B cell (primary cell): ENCODE measurements at regions not wholly inside any gene's neighbourhood (a gene's known extent, or its start where the extent isn't known, plus 50 kb on each side); places are given as distances from the start of the nearest gene placed in this dataset.

Source experiments
- ATAC-seq: fragments of 200-7000 bp; cut with Tn5 transposase; one replicate; pipeline ENCODE4 v1.10.0; 2021; ENCODE audit warnings: low read depth, mild to moderate bottlenecking, moderate number of reproducible peaks, moderate library complexity
- CTCF ChIA-PET: fragments of 350-600 bp; sonication (Branson Sonifier 250); formaldehyde crosslinking; loops from one replicate; lab custom pipeline; 2021; ENCODE audit warnings: antibody characterized with exemption, inconsistent platforms; lab: Charles Lee
- POLR2A ChIA-PET: fragments of 350-600 bp; sonication (Branson Sonifier 250); formaldehyde crosslinking; loops from one replicate; lab custom pipeline; 2021; ENCODE audit warnings: antibody characterized with exemption; lab: Charles Lee
- DNase-seq: peaks from one replicate; pipeline ENCODE4 v3.0.0; 2013
- H2AFZ ChIP-seq: 2 replicates; pipeline ENCODE4 v1.6.1; 2012; ENCODE audit warnings: mild to moderate bottlenecking, low read depth, low read length; ENCODE audit not compliant: insufficient read depth, poor library complexity, severe bottlenecking
- H3K27ac ChIP-seq, 2 donors: 1 replicate in 1 of 2; 2 replicates in 1 of 2; pipeline ENCODE4 v1.5.1; 2012 to 2013; ENCODE audit warnings: low read length in 2 of 2, mild to moderate bottlenecking in 2 of 2, moderate library complexity in 1 of 2
- H3K27me3 ChIP-seq, 4 experiments: fragments of 200-600 bp in 1 of 4; sonication (generic) in 1 of 4; replicated peaks in 1 of 4; 1 replicate in 2 of 4; 2 replicates in 2 of 4; pipeline versions ENCODE4 v1.6.1 to v1.7.0; 2013 to 2016; ENCODE audit warnings: low read length in 3 of 4, mild to moderate bottlenecking in 2 of 4, mixed read lengths in 1 of 4, moderate library complexity in 1 of 4; ENCODE audit not compliant: insufficient read depth in 4 of 4, control insufficient read depth in 3 of 4; ENCODE audit errors: control extremely low read depth in 1 of 4
- H3K36me3 ChIP-seq, 2 experiments: replicated peaks in 1 of 2; 1 replicate in 1 of 2; 2 replicates in 1 of 2; pipeline versions ENCODE4 v1.6.1 to v1.7.1; 2013; ENCODE audit warnings: low read length in 1 of 2; ENCODE audit not compliant: insufficient read depth in 2 of 2, control insufficient read depth in 1 of 2; ENCODE audit errors: control extremely low read depth in 1 of 2, extremely low read depth in 1 of 2
- H3K4me1 ChIP-seq, 2 donors: fragments of 200-600 bp in 1 of 2; sonication (generic) in 1 of 2; 1 replicate in 1 of 2; 2 replicates in 1 of 2; pipeline versions ENCODE4 v1.5.1 to v1.6.1; 2013 to 2017; ENCODE audit warnings: low read length in 2 of 2; ENCODE audit not compliant: control insufficient read depth in 2 of 2, insufficient read depth in 2 of 2
- H3K4me2 ChIP-seq: replicated peaks from 2 replicates; pipeline ENCODE3; 2012; ENCODE audit warnings: mild to moderate bottlenecking, low read depth, low read length; ENCODE audit not compliant: poor library complexity, severe bottlenecking
- H3K4me3 ChIP-seq, 5 experiments: fragments of 200-600 bp in 1 of 5; sonication (generic) in 1 of 5; 1 replicate in 3 of 5; 2 replicates in 2 of 5; pipeline versions ENCODE4 v1.5.1 to v1.7.0; 2011 to 2016; ENCODE audit warnings: low read length in 4 of 5, mild to moderate bottlenecking in 4 of 5, low read depth in 2 of 5, control low read depth in 1 of 5, moderate library complexity in 1 of 5; ENCODE audit not compliant: insufficient read depth in 1 of 5; ENCODE audit errors: control extremely low read depth in 1 of 5, extremely low read depth in 1 of 5
- H3K79me2 ChIP-seq: fragments of 200-600 bp; sonication (generic); one replicate; pipeline ENCODE4 v1.6.0; 2016; ENCODE audit warnings: low read length; ENCODE audit not compliant: control insufficient read depth, insufficient read depth
- H3K9ac ChIP-seq: fragments of 200-600 bp; sonication (generic); 2 replicates; pipeline ENCODE4 v1.6.1; 2017; ENCODE audit warnings: mild to moderate bottlenecking, low read length, moderate library complexity
- H3K9me3 ChIP-seq, 3 donors: one replicate each; pipeline versions ENCODE4 v1.6.1 to v1.7.1; 2013; ENCODE audit warnings: low read length in 2 of 3; ENCODE audit not compliant: control insufficient read depth in 2 of 3, insufficient read depth in 1 of 3; ENCODE audit errors: control extremely low read depth in 1 of 3
- H4K20me1 ChIP-seq: 2 replicates; pipeline ENCODE4 v1.6.0; 2012; ENCODE audit warnings: mild to moderate bottlenecking, low read length; ENCODE audit not compliant: insufficient read depth, control insufficient read depth, poor library complexity, severe bottlenecking
- H3K27ac Mint-ChIP-seq: one replicate; pipeline ENCODE4 v1.8.0; 2021; ENCODE audit warnings: mixed read lengths
- H3K27me3 Mint-ChIP-seq: one replicate; pipeline ENCODE4 v1.8.0; 2021; ENCODE audit warnings: mixed read lengths
- H3K4me1 Mint-ChIP-seq: one replicate; pipeline ENCODE4 v1.8.0; 2021; ENCODE audit warnings: mixed read lengths
- H3K4me3 Mint-ChIP-seq: one replicate; pipeline ENCODE4 v1.8.0; 2021; ENCODE audit warnings: mixed read lengths
- H3K9me3 Mint-ChIP-seq: one replicate; pipeline ENCODE4 v1.8.0; 2022; ENCODE audit warnings: mixed read lengths; ENCODE audit not compliant: insufficient read depth
- EZH2 ChIP-seq: IDR thresholded peaks from 2 replicates; pipeline ENCODE4 v1.6.1; 2012; ENCODE audit warnings: borderline replicate concordance, low read depth, mild to moderate bottlenecking, moderate library complexity, low read length; ENCODE audit not compliant: insufficient read depth, poor library complexity, severe bottlenecking
- WGBS: methylation state at CpG from one replicate; pipeline ENCODE4 v1.1.5; 2013; ENCODE audit warnings: missing lambda C conversion rate; ENCODE audit not compliant: insufficient coverage; 5-methylcytosine and 5-hydroxymethylcytosine counted together
- intact Hi-C: fragments of 100-400 bp; cut with micrococcal nuclease; formaldehyde crosslinking; loops from one replicate; pipeline ENCODE4 v1.10.0; 2022
- TF ChIP-seq, protein P1 (sequence below): fragments of 200-600 bp; IDR thresholded peaks from one replicate; pipeline ENCODE4 v1.8.0; 2022; ENCODE audit warnings: antibody characterized with exemption, mild to moderate bottlenecking

DNA sequence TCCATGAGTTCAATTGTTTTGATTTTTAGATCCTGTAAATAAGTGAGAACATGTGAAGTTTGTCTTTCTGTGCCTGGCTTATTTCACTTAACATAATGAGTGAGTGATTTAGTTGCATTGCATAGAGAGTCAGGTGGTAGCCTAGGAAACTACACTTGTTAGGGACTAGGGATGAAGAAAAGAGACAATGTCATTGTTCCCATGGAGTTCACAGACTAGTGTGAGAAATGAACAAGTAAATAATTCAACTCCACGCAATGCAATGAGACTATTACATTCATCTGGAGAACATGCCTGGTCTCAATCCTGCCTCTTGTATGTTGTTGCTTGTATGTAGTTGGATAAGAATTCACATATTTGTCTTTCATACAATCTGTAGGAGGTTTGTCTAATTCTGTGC is 76.3 kb upstream of the B3GAT2 start:
- ATAC-seq (no peak), DNase-seq (no peak)
- H3K36me3 ChIP-seq = no peaks in the 10 kb centered on the region
- no peaks in the 10 kb centered on the region for H4K20me1 ChIP-seq
- H3K27ac ChIP-seq = no peak overlapping the region
- H3K4me3 Mint-ChIP-seq = no peak overlapping the region
- H3K79me2 ChIP-seq = no peaks in the 10 kb centered on the region
- peaks cover 0 to 2% (median 0%) of the 10 kb centered on the region in 3 donors for H3K9me3 ChIP-seq
- intact Hi-C loops = no loop called here
- no CpG with 5 or more reads among the region's 1 CpG for WGBS
- H3K4me3 ChIP-seq = no peak overlapping the region
- no peak for TF ChIP-seq EZH2
- TF ChIP-seq, protein P1, sequence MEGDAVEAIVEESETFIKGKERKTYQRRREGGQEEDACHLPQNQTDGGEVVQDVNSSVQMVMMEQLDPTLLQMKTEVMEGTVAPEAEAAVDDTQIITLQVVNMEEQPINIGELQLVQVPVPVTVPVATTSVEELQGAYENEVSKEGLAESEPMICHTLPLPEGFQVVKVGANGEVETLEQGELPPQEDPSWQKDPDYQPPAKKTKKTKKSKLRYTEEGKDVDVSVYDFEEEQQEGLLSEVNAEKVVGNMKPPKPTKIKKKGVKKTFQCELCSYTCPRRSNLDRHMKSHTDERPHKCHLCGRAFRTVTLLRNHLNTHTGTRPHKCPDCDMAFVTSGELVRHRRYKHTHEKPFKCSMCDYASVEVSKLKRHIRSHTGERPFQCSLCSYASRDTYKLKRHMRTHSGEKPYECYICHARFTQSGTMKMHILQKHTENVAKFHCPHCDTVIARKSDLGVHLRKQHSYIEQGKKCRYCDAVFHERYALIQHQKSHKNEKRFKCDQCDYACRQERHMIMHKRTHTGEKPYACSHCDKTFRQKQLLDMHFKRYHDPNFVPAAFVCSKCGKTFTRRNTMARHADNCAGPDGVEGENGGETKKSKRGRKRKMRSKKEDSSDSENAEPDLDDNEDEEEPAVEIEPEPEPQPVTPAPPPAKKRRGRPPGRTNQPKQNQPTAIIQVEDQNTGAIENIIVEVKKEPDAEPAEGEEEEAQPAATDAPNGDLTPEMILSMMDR = no peak
- H3K9me3 Mint-ChIP-seq = no peaks in the 10 kb centered on the region
- POLR2A ChIA-PET = no interaction called here
- no peak overlapping the region for H3K27ac Mint-ChIP-seq
- H3K9ac ChIP-seq = no peak overlapping the region
- H3K27me3 Mint-ChIP-seq = peaks cover 31% of the 10 kb centered on the region
- CTCF ChIA-PET = no interaction called here
- no peak overlapping the region for H3K4me2 ChIP-seq
- H3K4me1 Mint-ChIP-seq = no peaks in the 10 kb centered on the region
- H3K27me3 ChIP-seq = peaks cover 0 to 9% (median 0%) of the 10 kb centered on the region in 4 experiments
- H3K4me1 ChIP-seq = no peaks in the 10 kb centered on the region
- H2AFZ ChIP-seq = no peak overlapping the region

DNA sequence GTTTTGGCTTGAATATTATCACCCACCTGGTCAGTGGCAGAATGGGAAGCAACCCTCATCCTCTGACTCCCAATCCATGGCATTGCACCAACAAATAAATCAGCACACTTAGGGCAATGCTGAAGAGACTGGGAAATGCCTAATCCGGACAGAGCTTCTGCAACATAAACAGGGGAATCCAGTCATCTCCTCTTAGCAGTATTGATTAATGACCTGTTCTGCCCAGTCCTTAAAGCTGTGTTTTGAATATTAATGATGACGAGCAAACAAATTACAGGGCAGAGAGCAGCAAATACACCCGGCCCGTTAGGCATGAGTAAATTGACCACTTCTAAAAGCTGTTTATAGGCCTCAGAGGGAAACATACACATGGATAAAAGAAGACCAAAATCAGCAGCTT is 77.0 kb upstream of the B3GAT2 start:
- ATAC-seq = no peak

More for the DNA sequence above, 77.0 kb upstream of the B3GAT2 start:
- 100% methylated on average over 1 of the region's 4 CpGs for WGBS
- H4K20me1 ChIP-seq = no peaks in the 10 kb centered on the region
- no peaks in the 10 kb centered on the region for H3K9me3 Mint-ChIP-seq
- H3K4me1 ChIP-seq = no peaks in the 10 kb centered on the region
- no peak overlapping the region for H2AFZ ChIP-seq
- no peak overlapping the region for H3K27ac Mint-ChIP-seq
- H3K9me3 ChIP-seq = peaks cover 0 to 3% (median 0%) of the 10 kb centered on the region in 3 donors
- H3K27me3 ChIP-seq = peaks cover 0 to 9% (median 0%) of the 10 kb centered on the region in 4 experiments
- no peak overlapping the region for H3K27ac ChIP-seq
- DNase-seq = no peak
- CTCF ChIA-PET = no interaction called here
- no peaks in the 10 kb centered on the region for H3K4me1 Mint-ChIP-seq
- no peaks in the 10 kb centered on the region for H3K79me2 ChIP-seq
- no peak overlapping the region for H3K9ac ChIP-seq
- no peak for TF ChIP-seq EZH2
- TF ChIP-seq, protein P1 = no peak
- H3K4me3 ChIP-seq = no peak overlapping the region
- no peaks in the 10 kb centered on the region for H3K36me3 ChIP-seq
- POLR2A ChIA-PET = no interaction called here
- no peak overlapping the region for H3K4me2 ChIP-seq
- no peak overlapping the region for H3K4me3 Mint-ChIP-seq
- intact Hi-C loops = no loop called here
- H3K27me3 Mint-ChIP-seq = peaks cover 34% of the 10 kb centered on the region
